NCI-H345 treated with DMSO at 0.1 percent for 48 hours (cell line): ENCODE measurements at regions not wholly inside any gene's neighbourhood (a gene's known extent, or its start where the extent isn't known, plus 50 kb on each side); places are given as distances from the start of the nearest gene placed in this dataset.
"Not testable (repeated sequence)": the region's sequence is repeated elsewhere in the genome, so short reads cannot be mapped to it uniquely, and the experiment has no call there.

Experiments
- DNase-seq: peaks from one replicate; lab custom pipeline; 2025; ENCODE audit not compliant: unreplicated experiment; lab: John Stamatoyannopoulos, UW

GRCh38 chr5:138649316-138649720, 74.1 kb upstream of the HSPA9 start:
- DNase-seq: no peak

DNA sequence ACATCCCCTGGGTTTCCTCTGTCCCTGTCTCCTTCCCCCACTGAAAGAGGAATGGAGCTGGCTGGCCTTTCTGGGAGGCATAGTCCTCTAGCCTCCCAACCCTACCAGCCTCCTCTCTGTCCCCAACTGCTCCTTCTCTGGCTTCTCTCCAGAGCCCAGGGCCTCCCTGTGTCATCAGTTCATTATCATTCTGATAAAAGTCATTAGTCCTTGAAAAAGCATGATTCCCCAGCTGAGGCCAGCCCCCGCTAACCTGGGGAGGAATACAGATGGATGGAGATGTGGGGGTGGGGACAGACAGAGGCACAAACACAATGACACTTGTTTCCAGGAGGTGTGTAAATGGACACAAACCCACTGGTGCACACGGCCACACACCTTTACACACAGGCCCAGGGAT, 73.6 kb upstream of the HSPA9 start:
- DNase-seq: no peak

DNA sequence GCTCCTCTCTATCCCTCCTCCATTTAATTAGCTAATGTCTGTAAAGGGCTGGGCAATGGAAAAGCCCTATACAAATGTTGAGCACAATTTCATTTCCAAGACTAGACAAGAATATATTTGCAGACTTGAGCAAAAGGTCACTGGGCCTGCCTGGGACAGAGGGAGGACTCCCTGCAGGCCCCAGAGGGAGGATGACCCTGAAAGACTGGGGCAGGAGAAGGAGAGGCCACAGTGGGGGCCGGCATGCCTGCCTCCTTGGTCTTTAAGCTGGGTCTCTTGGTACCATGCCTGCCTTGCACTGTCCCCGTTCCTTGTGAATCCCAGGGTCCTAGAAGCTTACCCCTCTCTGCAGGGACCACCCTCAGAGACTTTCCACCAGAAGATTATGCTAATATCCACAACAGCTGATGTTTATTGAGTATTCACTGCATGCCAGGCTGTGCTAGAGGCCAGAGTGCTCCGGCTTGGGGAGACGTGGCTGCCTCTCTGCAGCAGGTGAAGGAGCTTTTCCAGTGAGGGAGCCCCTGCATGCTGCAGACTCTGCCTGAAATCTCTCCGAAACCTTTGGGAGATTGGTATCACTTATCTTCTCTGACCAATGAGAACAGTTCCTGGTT, 72.7 kb upstream of the HSPA9 start:
- no peak for DNase-seq

DNA sequence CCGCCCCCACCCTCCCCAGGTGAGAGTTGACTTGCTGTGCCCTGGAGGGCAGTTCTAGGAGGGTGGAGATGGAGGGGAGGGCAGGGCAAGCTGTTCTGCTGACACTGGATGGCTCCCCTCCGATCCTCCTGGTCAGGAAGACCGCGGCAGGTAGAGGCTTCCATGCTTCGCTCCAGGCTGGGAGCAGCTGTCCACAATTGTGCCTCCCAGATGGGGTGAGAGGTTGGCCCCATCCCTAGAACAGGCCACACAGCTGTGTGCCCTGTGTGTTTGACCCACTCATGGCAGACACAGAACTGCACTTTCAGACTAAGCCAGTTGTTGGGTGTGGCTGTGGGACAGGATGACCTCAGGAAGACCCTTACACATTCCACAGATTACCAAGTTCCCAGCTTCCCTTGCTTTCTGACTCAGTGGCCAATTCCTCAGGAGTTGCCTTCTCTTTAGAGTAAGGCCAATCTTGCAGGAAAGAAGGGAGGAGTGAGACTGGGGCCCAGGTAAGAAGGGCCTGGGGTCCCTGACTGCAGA, 72.1 kb upstream of the HSPA9 start:
- no peak for DNase-seq

DNA sequence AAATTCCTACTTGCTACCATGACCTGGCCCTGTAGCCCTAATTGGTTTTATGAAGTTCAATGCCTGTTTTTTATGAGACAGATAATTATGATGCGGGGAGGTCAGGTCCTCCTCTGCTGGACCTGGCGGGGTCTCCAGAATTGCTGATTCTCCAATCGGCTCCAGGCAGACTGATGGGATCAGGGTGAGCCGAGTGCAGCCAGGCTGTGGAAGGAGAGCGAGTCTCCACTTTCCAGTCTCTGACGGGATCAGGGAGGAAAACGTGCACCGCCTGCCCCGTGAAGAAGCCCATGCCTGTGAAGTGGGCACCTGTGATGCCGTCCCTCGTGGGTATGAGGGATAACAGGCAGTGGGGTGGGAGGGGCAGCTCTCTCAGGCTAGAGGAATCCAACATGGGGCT, 71.5 kb upstream of the HSPA9 start:
- no peak for DNase-seq

DNA sequence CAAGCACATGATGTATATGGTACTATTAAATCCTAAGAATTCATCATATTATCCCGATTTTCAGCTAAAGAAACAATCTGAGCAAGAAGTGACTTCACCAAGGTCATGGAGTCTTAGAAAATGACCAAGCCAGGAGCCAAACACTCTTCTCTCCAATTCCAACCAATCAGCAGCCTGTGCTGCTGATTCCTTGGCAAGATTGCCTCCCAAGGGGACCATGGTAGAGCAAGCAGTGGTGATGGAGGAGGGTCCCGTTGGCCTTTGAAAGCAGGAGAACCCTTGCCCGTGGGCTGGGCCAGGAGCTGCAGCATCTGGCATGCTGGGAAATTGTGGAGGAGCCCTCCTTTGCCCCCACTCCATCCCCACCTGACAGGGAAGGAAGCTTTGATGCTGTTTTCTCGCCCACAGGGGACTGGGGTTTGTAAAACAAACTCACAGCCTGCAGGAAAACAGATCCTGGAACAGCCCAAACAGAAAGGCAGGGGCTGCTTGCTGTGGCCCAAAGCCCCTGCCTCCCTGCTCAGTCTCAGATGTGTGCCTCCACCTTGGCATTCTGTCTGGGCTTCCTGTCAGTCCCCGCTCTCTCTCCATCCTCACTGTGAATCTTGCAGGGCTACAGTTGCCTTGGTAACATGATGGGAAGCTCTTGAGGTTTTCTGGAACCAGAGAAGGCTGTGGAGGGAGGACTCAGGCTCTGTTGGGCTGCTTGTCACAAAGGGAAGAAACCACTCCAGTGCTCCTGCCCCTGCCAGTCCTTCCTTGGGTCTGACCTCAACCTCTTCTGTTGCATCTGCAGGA, 70.8 kb upstream of the HSPA9 start:
- no peak for DNase-seq

GRCh38 chr5:138643040-138643791, 68.0 kb upstream of the HSPA9 start:
- DNase-seq: no peak

- peak; percentile 12 for DNase-seq
Measured at GRCh38 chr5:138641547-138642298, 66.5 kb upstream of the HSPA9 start.

- no peak for DNase-seq
Measured at GRCh38 chr5:138640646-138641254, 65.5 kb upstream of the HSPA9 start.

DNA sequence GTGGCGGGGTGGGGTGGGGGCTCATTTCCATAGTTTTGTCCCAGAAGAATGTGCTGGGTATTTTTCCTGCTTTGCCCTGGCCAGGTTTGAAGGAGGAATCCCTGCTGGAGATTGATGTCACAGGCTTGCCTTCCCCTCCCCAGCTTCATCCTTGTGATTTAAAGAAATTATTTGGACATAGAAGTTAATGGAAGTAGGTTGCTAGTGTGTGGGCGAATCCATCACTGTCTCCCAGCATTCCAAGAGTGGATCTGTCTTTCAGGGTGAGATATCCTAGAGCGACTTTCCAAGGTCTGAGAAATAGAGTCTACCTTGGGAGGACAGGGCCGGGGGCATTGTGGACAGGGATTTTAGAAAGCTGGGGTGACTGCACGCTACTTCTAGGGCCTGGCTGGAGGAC, 64.9 kb upstream of the HSPA9 start:
- DNase-seq: no peak

GRCh38 chr5:138639326-138639725, 64.1 kb upstream of the HSPA9 start:
- no peak for DNase-seq

DNA sequence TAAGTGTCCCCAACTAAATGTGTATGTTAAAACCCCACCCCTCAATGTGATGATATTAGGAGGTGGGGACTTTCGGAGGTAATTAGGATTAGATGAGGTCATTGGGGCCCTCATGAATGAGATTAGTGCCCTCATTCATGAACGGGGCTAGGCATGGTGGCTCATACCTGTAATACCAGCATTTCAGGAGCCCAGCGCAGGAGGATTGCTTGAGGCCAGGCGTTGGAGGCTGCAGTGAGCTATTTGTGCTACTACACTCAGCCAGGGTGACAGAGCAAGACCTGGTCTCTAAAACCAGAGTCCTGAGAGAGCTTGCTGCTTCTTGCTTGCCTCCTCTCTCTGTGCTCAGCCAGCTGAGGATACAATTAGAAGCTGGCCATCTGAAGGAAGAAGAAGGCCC, 62.1 kb upstream of the HSPA9 start:
- no peak for DNase-seq

- DNase-seq: no peak
Measured at GRCh38 chr5:138636398-138636944, 61.3 kb upstream of the HSPA9 start.

DNA sequence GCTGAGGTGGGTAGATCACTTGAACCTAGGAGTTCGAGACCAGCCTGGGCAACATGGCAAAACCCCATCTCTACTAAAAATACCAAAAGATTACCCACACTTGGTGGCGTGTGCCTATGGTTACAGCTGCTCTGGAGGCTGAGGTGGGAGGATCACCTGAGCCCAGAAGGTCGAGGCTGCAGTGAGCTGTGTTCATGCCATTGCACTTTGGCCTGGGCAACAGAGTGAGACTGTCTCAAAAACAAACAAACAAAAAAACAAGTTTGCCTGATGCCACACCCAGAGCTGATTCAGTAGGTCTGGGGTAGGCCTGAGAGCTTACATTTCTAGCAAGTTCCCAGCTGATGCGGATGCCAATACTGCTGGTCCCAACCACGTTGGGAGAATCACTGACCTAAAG, 60.5 kb upstream of the HSPA9 start:
- DNase-seq: no peak

- no peak for DNase-seq
Measured at GRCh38 chr5:138635265-138635664, 60.1 kb upstream of the HSPA9 start.

GRCh38 chr5:138634804-138635203, 59.6 kb upstream of the HSPA9 start:
- DNase-seq: not testable (repeated sequence)

GRCh38 chr5:138632900-138633489, 57.8 kb upstream of the HSPA9 start:
- DNase-seq: no peak

DNA sequence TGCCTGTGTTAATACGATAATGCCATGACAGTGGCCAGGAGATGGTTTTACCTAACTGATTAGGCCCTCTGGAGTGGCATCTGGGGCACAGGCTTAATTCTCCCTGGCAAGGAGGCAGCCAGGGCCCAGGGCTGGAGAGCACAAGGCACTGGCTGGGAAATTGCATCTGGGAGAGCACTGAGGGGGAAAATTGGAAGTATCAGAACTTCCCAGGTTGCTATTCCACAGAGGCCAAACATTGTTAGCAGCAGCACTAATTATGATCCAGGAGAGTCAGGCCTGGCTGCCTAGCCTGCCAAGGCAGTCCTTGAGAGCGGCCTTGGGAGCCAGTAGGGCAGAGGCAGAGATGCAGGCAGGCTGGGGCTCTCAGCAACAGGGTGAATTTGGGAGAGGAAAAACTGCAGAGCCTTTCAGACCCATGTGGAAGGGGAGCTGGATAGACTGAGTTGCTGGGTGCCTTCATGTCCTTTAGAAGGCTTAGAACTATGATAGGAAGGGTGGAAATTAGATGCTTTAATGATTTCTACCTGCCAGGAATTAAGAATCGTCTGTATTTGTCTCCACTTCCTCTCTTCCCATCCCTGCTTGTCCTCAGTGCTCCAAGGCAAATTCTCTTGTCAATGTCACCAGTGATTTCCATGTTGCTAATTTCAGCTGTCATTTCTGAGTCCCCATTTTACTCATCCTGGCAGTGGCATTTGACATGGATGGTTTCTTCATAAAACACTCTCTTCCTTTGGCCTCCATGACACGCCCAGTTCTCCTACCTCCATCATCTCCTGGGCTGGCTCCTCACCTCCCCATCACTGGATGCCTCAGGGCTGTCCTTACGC, 56.1 kb upstream of the HSPA9 start:
- no peak for DNase-seq

DNA sequence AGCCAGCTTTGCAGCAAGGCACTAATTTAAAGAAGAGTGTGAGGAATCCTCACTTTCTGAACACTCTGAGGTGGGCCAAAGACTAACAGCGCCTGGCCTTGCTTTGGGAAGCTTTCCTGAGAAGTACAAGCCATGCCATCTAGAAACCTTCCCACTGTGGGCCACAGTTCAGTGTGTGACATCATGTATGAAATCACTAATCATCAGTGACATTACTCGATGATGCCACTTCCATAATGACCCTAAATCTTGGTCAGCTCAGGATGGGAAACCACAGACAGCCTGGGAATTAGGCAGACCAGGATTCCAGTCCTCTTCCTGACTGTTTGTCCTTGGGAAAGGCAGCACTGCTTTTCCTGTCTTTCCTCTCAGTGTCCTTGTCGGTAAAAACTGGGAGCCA, 54.2 kb upstream of the HSPA9 start:
- DNase-seq: no peak
